AG04450 (cell line): ENCODE measurements at regions not wholly inside any gene's neighbourhood (a gene's known extent, or its start where the extent isn't known, plus 50 kb on each side); places are given as distances from the start of the nearest gene placed in this dataset.

ENCODE experiments used
- CTCF ChIA-PET: fragments of 300-600, 350-600 bp; formaldehyde crosslinking; extraction: SDS; loops from one replicate; lab custom pipeline; 2022; ENCODE audit warnings: antibody characterized with exemption, inconsistent platforms; lab: Charles Lee
- POLR2A ChIA-PET: fragments of 350-600 bp; formaldehyde crosslinking; extraction: SDS; loops from one replicate; lab custom pipeline; 2021; ENCODE audit warnings: antibody characterized with exemption, inconsistent platforms; lab: Yijun Ruan, JAX
- DNase-seq: peaks from one replicate; pipeline ENCODE4 v3.0.0-alpha.2; 2011; ENCODE audit warnings: low read depth, low spot score
- H3K27ac ChIP-seq: one replicate; pipeline ENCODE4 v1.5.1; 2012; ENCODE audit warnings: low read depth, low read length, control low read depth
- H3K27me3 ChIP-seq: one replicate; pipeline ENCODE4 v1.6.0; 2012; ENCODE audit warnings: low read length; ENCODE audit not compliant: control insufficient read depth, insufficient read depth
- H3K4me3 ChIP-seq: 2 replicates; pipeline ENCODE4 v1.5.1; 2011; ENCODE audit warnings: mild to moderate bottlenecking, low read depth, low read length, control low read depth
- H3K9me3 ChIP-seq: 2 replicates; pipeline ENCODE4 v1.5.1; 2012; ENCODE audit warnings: low read length; ENCODE audit not compliant: control insufficient read depth, insufficient read depth
- TF ChIP-seq, protein P1 (sequence below): IDR thresholded peaks from 2 replicates; pipeline ENCODE4 v1.5.1; 2011; ENCODE audit warnings: low read depth, low read length, control low read depth, inconsistent platforms

DNA sequence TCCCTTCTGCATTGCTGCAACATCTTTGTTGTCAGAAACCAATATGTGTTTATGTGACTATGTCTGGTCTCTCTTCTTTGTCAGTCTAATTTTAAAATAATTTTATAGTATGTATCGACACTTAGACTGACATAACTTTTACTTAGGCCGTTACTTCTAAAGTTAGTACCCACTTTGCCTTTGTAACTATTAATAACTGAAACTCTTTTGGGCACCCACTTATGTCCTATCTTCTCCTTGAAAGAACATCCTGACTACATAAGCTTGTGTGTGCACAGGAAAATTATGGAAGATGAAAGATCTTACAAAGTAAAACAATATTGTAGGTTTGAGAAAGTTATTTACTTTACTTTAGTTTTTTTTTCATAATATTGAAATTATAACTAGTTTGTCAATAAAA is 230.4 kb upstream of the CCDC179 start:
- Histone ChIP-seq H3K4me3 (no peak overlapping the region), H3K27me3 (no peaks in the 10 kb centered on the region), H3K27ac (no peak overlapping the region), H3K9me3 (no peaks in the 10 kb centered on the region)
- POLR2A ChIA-PET: no interaction called here
- DNase-seq: no peak
- CTCF ChIA-PET: no interaction called here
- TF ChIP-seq, protein P1, sequence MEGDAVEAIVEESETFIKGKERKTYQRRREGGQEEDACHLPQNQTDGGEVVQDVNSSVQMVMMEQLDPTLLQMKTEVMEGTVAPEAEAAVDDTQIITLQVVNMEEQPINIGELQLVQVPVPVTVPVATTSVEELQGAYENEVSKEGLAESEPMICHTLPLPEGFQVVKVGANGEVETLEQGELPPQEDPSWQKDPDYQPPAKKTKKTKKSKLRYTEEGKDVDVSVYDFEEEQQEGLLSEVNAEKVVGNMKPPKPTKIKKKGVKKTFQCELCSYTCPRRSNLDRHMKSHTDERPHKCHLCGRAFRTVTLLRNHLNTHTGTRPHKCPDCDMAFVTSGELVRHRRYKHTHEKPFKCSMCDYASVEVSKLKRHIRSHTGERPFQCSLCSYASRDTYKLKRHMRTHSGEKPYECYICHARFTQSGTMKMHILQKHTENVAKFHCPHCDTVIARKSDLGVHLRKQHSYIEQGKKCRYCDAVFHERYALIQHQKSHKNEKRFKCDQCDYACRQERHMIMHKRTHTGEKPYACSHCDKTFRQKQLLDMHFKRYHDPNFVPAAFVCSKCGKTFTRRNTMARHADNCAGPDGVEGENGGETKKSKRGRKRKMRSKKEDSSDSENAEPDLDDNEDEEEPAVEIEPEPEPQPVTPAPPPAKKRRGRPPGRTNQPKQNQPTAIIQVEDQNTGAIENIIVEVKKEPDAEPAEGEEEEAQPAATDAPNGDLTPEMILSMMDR: no peak

DNA sequence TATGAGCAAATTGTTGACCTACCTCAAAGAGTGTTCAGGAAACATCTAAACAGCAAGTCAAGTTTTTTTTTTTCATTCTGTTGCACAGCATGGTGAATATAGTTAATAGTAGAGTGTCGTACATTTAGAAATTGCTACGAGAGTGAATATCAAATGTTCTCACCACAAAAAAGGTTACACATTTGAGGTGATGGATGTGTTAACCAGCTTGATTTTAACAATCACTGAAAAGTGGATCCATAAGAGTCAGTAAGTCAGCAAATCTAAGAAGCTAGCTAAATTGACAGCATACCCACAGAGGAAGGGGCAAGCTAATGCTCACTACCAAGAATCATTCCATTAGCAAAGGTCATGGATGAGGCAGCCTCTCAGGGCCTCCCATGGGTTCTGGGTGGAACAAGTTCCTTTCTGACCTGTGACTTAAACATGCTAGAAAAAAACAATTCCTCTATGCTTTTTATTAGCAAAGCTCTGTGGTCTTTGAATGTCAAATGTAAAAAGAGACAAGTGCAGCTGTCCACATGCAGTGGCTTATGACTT is 235.4 kb upstream of the CCDC179 start:
- no peak for DNase-seq
- ChIA-PET CTCF (no interaction called here), POLR2A (no interaction called here)
- Histone ChIP-seq H3K27ac (no peak overlapping the region), H3K9me3 (no peaks in the 10 kb centered on the region), H3K27me3 (no peaks in the 10 kb centered on the region), H3K4me3 (no peak overlapping the region)
- TF ChIP-seq, protein P1: no peak

DNA sequence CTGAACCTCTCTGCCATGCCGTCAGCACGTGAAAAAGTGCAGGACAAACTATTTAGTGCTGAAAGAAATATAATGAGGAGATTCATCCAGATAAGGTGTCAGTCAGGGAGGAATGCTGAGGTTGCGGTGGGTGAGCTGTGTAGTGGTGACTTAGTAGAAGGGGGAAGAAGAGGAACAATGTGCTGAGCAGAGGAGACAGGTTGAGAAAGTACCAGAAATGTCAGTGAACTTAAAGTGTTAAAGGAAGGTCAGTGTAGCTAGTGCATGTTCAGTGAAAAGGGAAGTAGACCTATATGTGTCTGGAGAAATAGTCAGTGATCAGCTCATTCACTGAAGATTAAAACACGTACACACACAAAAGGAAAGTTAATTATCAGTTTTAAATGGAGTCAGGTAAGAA is 237.6 kb upstream of the CCDC179 start:
- ChIA-PET CTCF (no interaction called here), POLR2A (no interaction called here)
- Histone ChIP-seq H3K4me3 (no peak overlapping the region), H3K9me3 (no peaks in the 10 kb centered on the region), H3K27ac (no peak overlapping the region), H3K27me3 (no peaks in the 10 kb centered on the region)
- TF ChIP-seq, protein P1: no peak
- DNase-seq: no peak

DNA sequence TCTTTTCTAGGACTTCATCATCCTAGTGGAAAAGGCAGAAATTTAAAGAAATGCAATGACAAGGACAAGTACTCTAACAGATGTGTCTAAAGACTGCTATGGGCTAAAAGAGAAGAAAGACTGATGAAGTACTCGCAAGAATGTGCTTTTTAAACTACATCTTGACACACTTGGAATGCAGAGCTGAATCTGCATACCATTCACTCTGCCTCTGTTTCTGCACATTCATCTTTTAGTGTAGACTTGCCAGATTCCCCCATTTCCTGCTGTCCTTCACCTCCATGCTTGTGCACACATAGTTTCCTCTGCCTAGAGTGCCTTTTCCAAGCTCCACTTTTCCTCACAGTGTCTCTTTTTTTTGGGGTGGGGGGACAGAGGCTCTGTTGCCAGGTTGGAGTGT is 239.0 kb upstream of the CCDC179 start:
- no peaks in the 10 kb centered on the region for H3K9me3 ChIP-seq
- DNase-seq: no peak
- POLR2A ChIA-PET: no interaction called here
- TF ChIP-seq, protein P1: no peak
- H3K27me3 ChIP-seq: no peaks in the 10 kb centered on the region
- CTCF ChIA-PET: no interaction called here
- no peak overlapping the region for H3K27ac ChIP-seq
- H3K4me3 ChIP-seq: no peak overlapping the region

GRCh38 chr11:23100726-23101125 is 240.5 kb upstream of the CCDC179 start:
- TF ChIP-seq, protein P1: no peak
- no peak for DNase-seq
- H3K4me3 ChIP-seq: no peak overlapping the region
- ChIA-PET POLR2A (no interaction called here), CTCF (no interaction called here)
- H3K9me3 ChIP-seq: no peaks in the 10 kb centered on the region
- no peaks in the 10 kb centered on the region for H3K27me3 ChIP-seq
- no peak overlapping the region for H3K27ac ChIP-seq
